ENCODE measurements at regions not wholly inside any gene's neighbourhood (a gene's known extent, or its start where the extent isn't known, plus 50 kb on each side); places are given as distances from the start of the nearest gene placed in this dataset.

GRCh38 chr6:144462058-144462457, 176.9 kb downstream of the UTRN start:
- Histone ChIP-seq H3K4me3 (ENCODE audit: extremely low read depth in 1 of 4, insufficient read depth in 2 of 4, low read depth in 3 of 4, low read length in 4 of 4) (no peak overlapping the region), H3K9me3 (ENCODE audit: insufficient read depth in 2 of 2, low read depth in 1 of 2, low read length in 1 of 2) (no peaks in the 10 kb centered on the region), H4K91ac (replicated peaks; ENCODE audit: insufficient read length, low read length) (no peak overlapping the region), H3K4ac (replicated peaks; ENCODE audit: insufficient read length, low read depth, low read length) (no peak overlapping the region), H3K18ac (ENCODE audit: extremely low read depth, low read length) (no peak overlapping the region), H3K79me1 (ENCODE audit: low read depth, low read length) (no peaks in the 10 kb centered on the region), H3K36me3 (ENCODE audit: control insufficient read depth in 2 of 4, insufficient read depth in 4 of 4, low read length in 3 of 4) (peaks cover 0 to 29% (median 11%) of the 10 kb centered on the region in 4 experiments; a peak in 6 of 8 replicates), H4K20me1 (replicated peaks in 1 of 2; ENCODE audit: control insufficient read depth in 1 of 2, insufficient read depth in 2 of 2, low read length in 2 of 2) (peaks cover 0 to 1% of the 10 kb centered on the region in 2 experiments), H2AFZ (ENCODE audit: low read length) (no peak overlapping the region), H2AK5ac (ENCODE audit: low read depth, low read length) (no peak overlapping the region), H2BK20ac (ENCODE audit: low read length) (no peak overlapping the region), H3K56ac (replicated peaks; ENCODE audit: insufficient read length, low read depth, low read length) (no peak overlapping the region), H2BK5ac (ENCODE audit: low read depth, low read length) (no peak overlapping the region), H3K23ac (ENCODE audit: insufficient read length) (no peak overlapping the region), H3K14ac (ENCODE audit: insufficient read length) (no peak overlapping the region), H2BK120ac (replicated peaks; ENCODE audit: low read depth, low read length) (no peak overlapping the region), H4K5ac (ENCODE audit: insufficient read length, low read depth, low read length) (no peak overlapping the region), H3K4me1 (replicated peaks in 1 of 4; ENCODE audit: control insufficient read depth in 3 of 4, insufficient read depth in 4 of 4, low read length in 3 of 4) (peaks cover 0 to 2% (median under 1%) of the 10 kb centered on the region in 4 experiments; a peak in 2 of 7 replicates), H2BK15ac (ENCODE audit: low read length) (no peak overlapping the region), H2BK12ac (ENCODE audit: low read depth, low read length) (no peak overlapping the region), H3K79me2 (ENCODE audit: control insufficient read depth in 1 of 2, insufficient read depth in 2 of 2, low read length in 2 of 2) (no peaks in the 10 kb centered on the region), H3K27ac (ENCODE audit: low read depth, low read length) (no peak overlapping the region), H3K27me3 (replicated peaks in 1 of 4; ENCODE audit: control insufficient read depth in 3 of 4, extremely low read depth in 1 of 4, insufficient read depth in 3 of 4, low read length in 3 of 4) (no peaks in the 10 kb centered on the region), H3K4me2 (ENCODE audit: insufficient read depth in 1 of 2, low read depth in 2 of 2, low read length in 2 of 2) (no peak overlapping the region), H3K23me2 (ENCODE audit: low read depth, low read length) (no peaks in the 10 kb centered on the region), H4K8ac (ENCODE audit: extremely low read depth, insufficient read depth, low read length) (no peak overlapping the region), H3K9ac (replicated peaks in 1 of 4; ENCODE audit: extremely low read depth in 1 of 4, low read depth in 3 of 4, low read length in 3 of 4) (no peak overlapping the region)
- ChIA-PET POLR2A (ENCODE audit: partially characterized antibody) (no interaction called here), CTCF (ENCODE audit: partially characterized antibody) (interaction anchor here (1.3 kb wide), 1 partner anchor 12 kb away, joined by 3 read pairs; no protein-coding TSS in a partner anchor)
- WGBS, 2 experiments (ENCODE audit: extremely low coverage in 1 of 2, insufficient coverage in 1 of 2, insufficient read length in 1 of 2, insufficient replicate concordance in 2 of 2, low coverage in 1 of 2, low lambda C conversion rate in 2 of 2, missing lambda C conversion rate in 1 of 2): 89% methylated on average over 3 of the region's 3 CpGs; no CpG with 5 or more reads in 1 of the 2 experiments
- no peak for DNase-seq (ENCODE audit: low read depth in 1 of 2, low spot score in 2 of 2)
- TF ChIP-seq E2F6 (IDR thresholded peaks at IDR 0.05) (no peak), SIX5 (IDR thresholded peaks at IDR 0.05; ENCODE audit: low read depth, low read length) (no peak), MAX (IDR thresholded peaks at IDR 0.05) (no peak), ATF3 (IDR thresholded peaks at IDR 0.05; ENCODE audit: insufficient read depth, low read depth, low read length) (no peak), SAP30 (IDR thresholded peaks at IDR 0.05; ENCODE audit: insufficient read depth, insufficient replicate concordance, low read length) (no peak), ASH2L (IDR thresholded peaks at IDR 0.05; ENCODE audit: low read length) (no peak)
- FAIRE-seq: no peak

All from H1 (cell line).